ENCODE measurements at regions not wholly inside any gene's neighbourhood (a gene's known extent, or its start where the extent isn't known, plus 50 kb on each side); places are given as distances from the start of the nearest gene placed in this dataset.

DNA sequence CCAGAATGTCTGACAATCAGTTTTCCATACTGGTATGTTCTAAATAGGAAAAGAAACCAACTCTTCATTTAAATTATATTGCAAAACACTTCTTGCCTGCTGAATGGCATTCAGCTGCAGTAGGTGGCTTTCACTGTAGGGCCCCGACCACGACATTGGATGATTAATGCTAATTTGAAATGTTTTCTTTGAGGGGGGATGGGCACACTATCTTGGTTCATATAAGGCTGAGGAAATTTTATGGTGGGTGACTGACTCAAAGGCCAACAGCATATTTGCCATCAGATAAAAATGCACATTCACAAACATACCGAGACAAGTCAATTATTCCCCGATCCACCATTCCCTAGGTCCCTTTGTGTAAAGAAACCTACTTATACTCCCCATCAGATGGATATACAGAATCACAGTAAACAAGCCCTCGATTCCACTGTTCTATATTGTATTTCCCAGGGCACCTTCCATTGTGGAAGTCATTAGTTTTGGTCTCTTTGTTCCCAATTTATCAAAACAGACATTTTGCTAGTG, 464.2 kb upstream of the DAB1 start:
- Histone ChIP-seq H3K27me3 (replicated peaks; ENCODE audit: insufficient read depth) (no peaks in the 10 kb centered on the region), H3K4me3 (no peak overlapping the region), H3K27ac (no peak overlapping the region), H3K4me1 (ENCODE audit: control insufficient read depth in 1 of 2, low read depth in 2 of 2) (no peaks in the 10 kb centered on the region), H3K36me3 (no peaks in the 10 kb centered on the region), H3K9me3 (no peaks in the 10 kb centered on the region)
- DNase-seq (ENCODE audit: low spot score) (no peak), ATAC-seq (ENCODE audit: insufficient number of reproducible peaks, low FRiP score, low read depth) (no peak)
- TF ChIP-seq CTCF (IDR thresholded peaks at IDR 0.05): no peak

DNA sequence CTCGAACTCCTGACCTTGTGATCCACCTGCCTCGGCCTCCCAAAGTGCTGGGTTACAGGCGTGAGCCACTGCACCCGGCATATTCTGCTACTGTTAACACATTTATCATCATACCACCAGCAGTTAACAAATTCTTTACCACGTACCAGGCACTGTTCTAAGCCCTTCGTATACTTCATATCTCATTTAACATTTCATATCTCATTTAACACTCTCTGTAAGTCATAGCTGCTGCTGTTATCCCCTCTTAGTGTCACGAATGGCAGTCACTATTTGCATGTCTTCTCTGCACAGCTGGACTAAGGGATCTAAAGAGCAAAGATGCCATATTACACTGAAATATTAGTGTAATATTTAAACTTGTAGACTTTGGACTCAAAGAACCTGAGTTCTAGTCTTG, 462.5 kb upstream of the DAB1 start:
- H3K4me1 ChIP-seq (ENCODE audit: control insufficient read depth in 1 of 2, low read depth in 2 of 2): no peaks in the 10 kb centered on the region
- H3K36me3 ChIP-seq: no peaks in the 10 kb centered on the region
- no peak overlapping the region for H3K27ac ChIP-seq
- ATAC-seq (ENCODE audit: insufficient number of reproducible peaks, low FRiP score, low read depth) (no peak), DNase-seq (ENCODE audit: low spot score) (no peak)
- H3K27me3 ChIP-seq (replicated peaks; ENCODE audit: insufficient read depth): no peaks in the 10 kb centered on the region
- H3K4me3 ChIP-seq: no peak overlapping the region
- no peaks in the 10 kb centered on the region for H3K9me3 ChIP-seq
- TF ChIP-seq CTCF (IDR thresholded peaks at IDR 0.05): no peak

DNA sequence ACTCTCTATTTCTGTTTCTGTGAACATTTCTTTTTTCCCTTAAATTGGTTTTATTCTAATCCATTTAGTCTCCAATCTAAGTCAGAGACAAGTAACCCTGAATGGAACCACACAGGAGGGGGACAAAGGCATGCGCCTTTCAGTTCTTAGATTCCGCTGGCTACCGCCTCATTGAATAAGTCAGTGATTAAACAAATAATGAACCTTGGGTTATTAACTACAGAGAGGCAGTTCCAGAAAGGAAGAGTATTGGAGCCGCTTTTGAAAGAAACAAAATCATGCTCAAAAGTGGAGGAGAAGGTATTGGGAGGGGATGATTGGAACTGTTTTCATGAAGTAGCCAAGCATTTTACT, 459.8 kb upstream of the DAB1 start:
- H3K4me1 ChIP-seq (ENCODE audit: control insufficient read depth in 1 of 2, low read depth in 2 of 2): no peaks in the 10 kb centered on the region
- no peak overlapping the region for H3K27ac ChIP-seq
- no peak overlapping the region for H3K4me3 ChIP-seq
- no peaks in the 10 kb centered on the region for H3K36me3 ChIP-seq
- DNase-seq (ENCODE audit: low spot score): no peak
- no peaks in the 10 kb centered on the region for H3K9me3 ChIP-seq
- ATAC-seq (ENCODE audit: insufficient number of reproducible peaks, low FRiP score, low read depth): no peak
- no peaks in the 10 kb centered on the region for H3K27me3 ChIP-seq (replicated peaks; ENCODE audit: insufficient read depth)
- no peak for TF ChIP-seq CTCF (IDR thresholded peaks at IDR 0.05)

- H3K4me1 ChIP-seq (ENCODE audit: control insufficient read depth in 1 of 2, low read depth in 2 of 2): no peaks in the 10 kb centered on the region
- no peak for ATAC-seq (ENCODE audit: insufficient number of reproducible peaks, low FRiP score, low read depth)
- no peak for DNase-seq (ENCODE audit: low spot score)
- H3K27ac ChIP-seq: no peak overlapping the region
- no peaks in the 10 kb centered on the region for H3K9me3 ChIP-seq
- no peak overlapping the region for H3K4me3 ChIP-seq
- TF ChIP-seq CTCF (IDR thresholded peaks at IDR 0.05): no peak
- no peaks in the 10 kb centered on the region for H3K27me3 ChIP-seq (replicated peaks; ENCODE audit: insufficient read depth)
- no peaks in the 10 kb centered on the region for H3K36me3 ChIP-seq
Measured at GRCh38 chr1:57882934-57883641, 459.2 kb upstream of the DAB1 start.

DNA sequence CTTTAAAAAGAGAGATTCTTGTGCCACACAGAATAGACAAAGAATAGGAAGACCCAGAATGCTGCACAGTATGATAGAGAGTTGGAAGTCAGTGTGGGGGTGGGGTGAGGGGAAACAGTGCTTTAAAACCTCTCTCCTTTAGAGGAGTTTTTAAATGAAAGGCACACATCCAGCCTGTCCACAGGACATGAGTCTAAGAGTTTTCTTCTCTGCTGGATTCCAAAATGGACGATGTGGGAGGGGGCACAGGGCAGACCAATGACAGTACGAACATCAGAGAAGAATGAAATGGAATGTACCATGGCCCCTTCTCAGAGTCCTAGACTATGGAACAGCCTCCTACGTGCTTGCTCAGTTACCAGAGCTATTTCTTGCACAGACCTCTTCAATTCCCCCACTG, 458.2 kb upstream of the DAB1 start:
- H3K27ac ChIP-seq: no peak overlapping the region
- H3K4me3 ChIP-seq: no peak overlapping the region
- no peak for TF ChIP-seq CTCF (IDR thresholded peaks at IDR 0.05)
- no peaks in the 10 kb centered on the region for H3K27me3 ChIP-seq (replicated peaks; ENCODE audit: insufficient read depth)
- H3K4me1 ChIP-seq (ENCODE audit: control insufficient read depth in 1 of 2, low read depth in 2 of 2): no peaks in the 10 kb centered on the region
- no peaks in the 10 kb centered on the region for H3K36me3 ChIP-seq
- ATAC-seq (ENCODE audit: insufficient number of reproducible peaks, low FRiP score, low read depth): no peak
- H3K9me3 ChIP-seq: no peaks in the 10 kb centered on the region
- no peak for DNase-seq (ENCODE audit: low spot score)

Data from thoracic aorta (tissue), 2 donors.